Neural cell (in vitro differentiated cells): ENCODE measurements at regions not wholly inside any gene's neighbourhood (a gene's known extent, or its start where the extent isn't known, plus 50 kb on each side); places are given as distances from the start of the nearest gene placed in this dataset.
"Not testable (repeated sequence)": the region's sequence is repeated elsewhere in the genome, so short reads cannot be mapped to it uniquely, and the experiment has no call there.

Experiments
- H2AFZ ChIP-seq: fragments of 200-600, 300-800 bp; sonication (generic), shearing (Covaris generic); 2 replicates; pipeline ENCODE4 v1.6.0; 2014; ENCODE audit warnings: low read depth, mild to moderate bottlenecking, antibody characterized with exemption, low read length, moderate library complexity
- H3F3A ChIP-seq: fragments of 200-600 bp; shearing (Covaris generic); 2 replicates; pipeline ENCODE4 v1.6.1; 2016; ENCODE audit warnings: mild to moderate bottlenecking, moderate library complexity, mixed read lengths, antibody characterized with exemption, low read length; ENCODE audit not compliant: insufficient read depth, poor library complexity, severe bottlenecking
- H3K27ac ChIP-seq: fragments of 200-600, 300-800 bp; sonication (generic), shearing (Covaris generic); 2 replicates; pipeline ENCODE4 v1.5.1; 2014; ENCODE audit warnings: mild to moderate bottlenecking, low read length, moderate library complexity
- H3K27me3 ChIP-seq: fragments of 300-800, 200-600 bp; sonication (generic), shearing (Covaris generic); 2 replicates; pipeline ENCODE4 v1.6.0; 2014; ENCODE audit warnings: mild to moderate bottlenecking, low read depth, low read length, moderate library complexity; ENCODE audit not compliant: insufficient read depth
- H3K36me3 ChIP-seq: fragments of 300-800, 200-600 bp; sonication (generic), shearing (Covaris generic); 2 replicates; pipeline ENCODE4 v1.5.1; 2014; ENCODE audit warnings: mild to moderate bottlenecking, antibody characterized with exemption, low read length, moderate library complexity; ENCODE audit not compliant: insufficient read depth
- H3K4me2 ChIP-seq: fragments of 300-800, 200-600 bp; sonication (generic), shearing (Covaris generic); 2 replicates; pipeline ENCODE4 v1.6.0; 2014; ENCODE audit warnings: mild to moderate bottlenecking, low read length
- H3K4me3 ChIP-seq: fragments of 300-800, 200-600 bp; sonication (generic), shearing (Covaris generic); 2 replicates; pipeline ENCODE4 v1.5.1; 2014; ENCODE audit warnings: mild to moderate bottlenecking, low read length, moderate library complexity
- H3K79me2 ChIP-seq: fragments of 200-600 bp; shearing (Covaris generic); replicated peaks from 2 replicates; pipeline ENCODE4 v1.6.0; 2014; ENCODE audit warnings: mild to moderate bottlenecking, low read length, moderate library complexity; ENCODE audit not compliant: insufficient read depth
- H3K9ac ChIP-seq: fragments of 300-800, 200-600 bp; sonication (generic), shearing (Covaris generic); 2 replicates; pipeline ENCODE4 v1.6.1; 2016; ENCODE audit warnings: mild to moderate bottlenecking, low read length, mixed read lengths
- H3K9me2 ChIP-seq: fragments of 200-600 bp; shearing (Covaris generic); 2 replicates; pipeline ENCODE4 v1.6.1; 2016; ENCODE audit warnings: mild to moderate bottlenecking, low read length, mixed read lengths; ENCODE audit not compliant: insufficient read depth
- H3K9me3 ChIP-seq: fragments of 200-600, 300-800 bp; sonication (generic), shearing (Covaris generic); 2 replicates; pipeline ENCODE4 v1.6.1; 2016; ENCODE audit warnings: mild to moderate bottlenecking, mixed run types, low read length, moderate library complexity, mixed read lengths
- H4K20me1 ChIP-seq: fragments of 200-600 bp; shearing (Covaris generic); 2 replicates; pipeline ENCODE4 v1.6.1; 2016; ENCODE audit warnings: mild to moderate bottlenecking, mixed run types; ENCODE audit not compliant: insufficient read depth
- EP300 ChIP-seq: fragments of 450-650 bp; conservative IDR thresholded peaks from 2 replicates; pipeline ENCODE4 v1.6.1; 2014; ENCODE audit warnings: antibody characterized with exemption, mild to moderate bottlenecking, moderate library complexity; ENCODE audit not compliant: poor library complexity, severe bottlenecking
- EZH2 ChIP-seq: fragments of 200-600, 300-800 bp; shearing (Covaris generic), sonication (generic); IDR thresholded peaks from 2 replicates; pipeline ENCODE4 v1.6.1; 2014; ENCODE audit warnings: antibody characterized with exemption, low read length, borderline replicate concordance, mild to moderate bottlenecking; ENCODE audit not compliant: insufficient read depth, poor library complexity, severe bottlenecking
- MXI1 ChIP-seq: fragments of 450-650 bp; conservative IDR thresholded peaks from 2 replicates; pipeline ENCODE4 v1.6.1; 2014; ENCODE audit warnings: antibody characterized with exemption, mild to moderate bottlenecking; ENCODE audit not compliant: poor library complexity, severe bottlenecking
- POLR2AphosphoS5 ChIP-seq: IDR thresholded peaks from 2 replicates; pipeline ENCODE4 v1.6.1; 2012
- RAD21 ChIP-seq: fragments of 450-650 bp; conservative IDR thresholded peaks from 2 replicates; pipeline ENCODE4 v1.6.1; 2014; ENCODE audit warnings: antibody characterized with exemption, mild to moderate bottlenecking, moderate library complexity
- SMC3 ChIP-seq: fragments of 450-650 bp; conservative IDR thresholded peaks from 2 replicates; pipeline ENCODE4 v1.6.1; 2014; ENCODE audit warnings: antibody characterized with exemption, mild to moderate bottlenecking, moderate library complexity; ENCODE audit not compliant: poor library complexity
- TAF1 ChIP-seq: IDR thresholded peaks from 2 replicates; pipeline ENCODE4 v1.6.1; 2012; ENCODE audit warnings: low read depth
- TF ChIP-seq, protein P1 (sequence below): fragments of 450-650 bp; IDR thresholded peaks from 2 replicates; pipeline ENCODE4 v1.5.1; 2014; ENCODE audit warnings: antibody characterized with exemption, mild to moderate bottlenecking, moderate library complexity; ENCODE audit not compliant: poor library complexity, severe bottlenecking
- TF ChIP-seq, protein P2 (sequence below): IDR thresholded peaks from 2 replicates; pipeline ENCODE4 v1.6.1; 2012; ENCODE audit warnings: borderline replicate concordance

GRCh38 chrX:131677655-131678628 lies 134.1 kb downstream of the OR13H1 start:
- no peaks in the 10 kb centered on the region for H3F3A ChIP-seq
- H3K9ac ChIP-seq = no peak overlapping the region
- peak; percentile 65 for TF ChIP-seq SMC3
- TF ChIP-seq, protein P1, sequence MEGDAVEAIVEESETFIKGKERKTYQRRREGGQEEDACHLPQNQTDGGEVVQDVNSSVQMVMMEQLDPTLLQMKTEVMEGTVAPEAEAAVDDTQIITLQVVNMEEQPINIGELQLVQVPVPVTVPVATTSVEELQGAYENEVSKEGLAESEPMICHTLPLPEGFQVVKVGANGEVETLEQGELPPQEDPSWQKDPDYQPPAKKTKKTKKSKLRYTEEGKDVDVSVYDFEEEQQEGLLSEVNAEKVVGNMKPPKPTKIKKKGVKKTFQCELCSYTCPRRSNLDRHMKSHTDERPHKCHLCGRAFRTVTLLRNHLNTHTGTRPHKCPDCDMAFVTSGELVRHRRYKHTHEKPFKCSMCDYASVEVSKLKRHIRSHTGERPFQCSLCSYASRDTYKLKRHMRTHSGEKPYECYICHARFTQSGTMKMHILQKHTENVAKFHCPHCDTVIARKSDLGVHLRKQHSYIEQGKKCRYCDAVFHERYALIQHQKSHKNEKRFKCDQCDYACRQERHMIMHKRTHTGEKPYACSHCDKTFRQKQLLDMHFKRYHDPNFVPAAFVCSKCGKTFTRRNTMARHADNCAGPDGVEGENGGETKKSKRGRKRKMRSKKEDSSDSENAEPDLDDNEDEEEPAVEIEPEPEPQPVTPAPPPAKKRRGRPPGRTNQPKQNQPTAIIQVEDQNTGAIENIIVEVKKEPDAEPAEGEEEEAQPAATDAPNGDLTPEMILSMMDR = peak; percentile 62
- no peak for TF ChIP-seq MXI1
- peak; percentile 64 for TF ChIP-seq RAD21
- H3K36me3 ChIP-seq = no peaks in the 10 kb centered on the region
- no peaks in the 10 kb centered on the region for H3K9me3 ChIP-seq
- H3K79me2 ChIP-seq = no peaks in the 10 kb centered on the region
- H3K9me2 ChIP-seq = no peaks in the 10 kb centered on the region
- H3K4me2 ChIP-seq = no peak overlapping the region
- no peaks in the 10 kb centered on the region for H3K27me3 ChIP-seq
- H3K27ac ChIP-seq = no peak overlapping the region
- H3K4me3 ChIP-seq = no peak overlapping the region
- H2AFZ ChIP-seq = no peak overlapping the region
- no peaks in the 10 kb centered on the region for H4K20me1 ChIP-seq

- not testable (repeated sequence) for H3K79me2 ChIP-seq, H3K27me3 ChIP-seq, H3K9me2 ChIP-seq
These were observed 138.9 kb downstream of the OR13H1 start for GRCh38 chrX:131682735-131683134.

DNA sequence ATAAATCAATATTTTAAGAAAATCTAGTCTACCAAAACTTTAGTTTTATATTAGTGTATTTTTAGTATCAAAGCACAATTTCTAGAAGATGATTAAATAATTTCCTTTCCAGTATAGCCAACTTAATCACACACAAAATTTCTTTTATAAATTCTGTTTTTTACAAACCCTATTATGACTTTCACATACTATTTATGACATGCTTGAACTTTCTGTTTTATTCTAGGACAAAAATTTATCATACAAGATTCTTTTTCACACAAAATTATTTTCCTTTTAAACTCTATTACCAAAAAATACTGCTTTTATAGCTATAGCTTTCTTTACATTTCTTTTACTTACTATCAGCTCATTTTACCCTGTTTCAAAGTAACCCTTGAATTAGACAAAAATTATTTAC lies 149.5 kb downstream of the OR13H1 start:
- Histone ChIP-seq H3K79me2 (no peaks in the 10 kb centered on the region), H3K9me3 (no peaks in the 10 kb centered on the region), H2AFZ (no peak overlapping the region), H3K4me3 (no peak overlapping the region), H3K9ac (no peak overlapping the region), H3K27me3 (no peaks in the 10 kb centered on the region), H3K4me2 (no peak overlapping the region), H4K20me1 (no peaks in the 10 kb centered on the region), H3K36me3 (no peaks in the 10 kb centered on the region), H3K9me2 (no peaks in the 10 kb centered on the region), H3K27ac (no peak overlapping the region), H3F3A (no peaks in the 10 kb centered on the region)
- TF ChIP-seq TAF1 = no peak
- TF ChIP-seq, protein P1 = no peak
- TF ChIP-seq EZH2 = no peak
- no peak for TF ChIP-seq RAD21
- TF ChIP-seq EP300 = no peak
- TF ChIP-seq MXI1 = no peak
- no peak for TF ChIP-seq POLR2AphosphoS5
- no peak for TF ChIP-seq SMC3
- TF ChIP-seq, protein P2, sequence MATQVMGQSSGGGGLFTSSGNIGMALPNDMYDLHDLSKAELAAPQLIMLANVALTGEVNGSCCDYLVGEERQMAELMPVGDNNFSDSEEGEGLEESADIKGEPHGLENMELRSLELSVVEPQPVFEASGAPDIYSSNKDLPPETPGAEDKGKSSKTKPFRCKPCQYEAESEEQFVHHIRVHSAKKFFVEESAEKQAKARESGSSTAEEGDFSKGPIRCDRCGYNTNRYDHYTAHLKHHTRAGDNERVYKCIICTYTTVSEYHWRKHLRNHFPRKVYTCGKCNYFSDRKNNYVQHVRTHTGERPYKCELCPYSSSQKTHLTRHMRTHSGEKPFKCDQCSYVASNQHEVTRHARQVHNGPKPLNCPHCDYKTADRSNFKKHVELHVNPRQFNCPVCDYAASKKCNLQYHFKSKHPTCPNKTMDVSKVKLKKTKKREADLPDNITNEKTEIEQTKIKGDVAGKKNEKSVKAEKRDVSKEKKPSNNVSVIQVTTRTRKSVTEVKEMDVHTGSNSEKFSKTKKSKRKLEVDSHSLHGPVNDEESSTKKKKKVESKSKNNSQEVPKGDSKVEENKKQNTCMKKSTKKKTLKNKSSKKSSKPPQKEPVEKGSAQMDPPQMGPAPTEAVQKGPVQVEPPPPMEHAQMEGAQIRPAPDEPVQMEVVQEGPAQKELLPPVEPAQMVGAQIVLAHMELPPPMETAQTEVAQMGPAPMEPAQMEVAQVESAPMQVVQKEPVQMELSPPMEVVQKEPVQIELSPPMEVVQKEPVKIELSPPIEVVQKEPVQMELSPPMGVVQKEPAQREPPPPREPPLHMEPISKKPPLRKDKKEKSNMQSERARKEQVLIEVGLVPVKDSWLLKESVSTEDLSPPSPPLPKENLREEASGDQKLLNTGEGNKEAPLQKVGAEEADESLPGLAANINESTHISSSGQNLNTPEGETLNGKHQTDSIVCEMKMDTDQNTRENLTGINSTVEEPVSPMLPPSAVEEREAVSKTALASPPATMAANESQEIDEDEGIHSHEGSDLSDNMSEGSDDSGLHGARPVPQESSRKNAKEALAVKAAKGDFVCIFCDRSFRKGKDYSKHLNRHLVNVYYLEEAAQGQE = no peak

More at GRCh38 chrX:131682735-131683134, 138.9 kb downstream of the OR13H1 start:
- H3K27ac ChIP-seq, H3K4me2 ChIP-seq, H4K20me1 ChIP-seq, H2AFZ ChIP-seq, H3K4me3 ChIP-seq, H3F3A ChIP-seq, H3K9ac ChIP-seq, H3K36me3 ChIP-seq, H3K9me3 ChIP-seq: not testable (repeated sequence)

DNA sequence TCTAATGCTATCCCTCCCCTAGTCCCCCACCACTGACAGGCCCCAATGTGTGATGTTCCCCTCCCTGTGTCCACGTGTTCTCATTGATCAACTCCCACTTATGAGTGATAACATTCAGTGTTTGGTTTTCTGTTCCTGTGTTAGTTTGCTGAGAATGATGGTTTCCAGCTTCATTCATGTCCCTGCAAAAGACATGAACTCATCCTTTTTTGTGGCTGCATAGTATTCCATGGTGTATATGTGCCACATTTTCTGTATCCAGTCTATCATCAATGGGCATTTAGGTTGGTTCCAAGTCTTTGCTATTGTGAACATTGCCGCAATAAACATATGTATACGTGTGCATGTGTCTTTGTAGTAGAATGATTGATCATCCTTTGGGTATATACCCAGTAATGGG lies 153.1 kb downstream of the OR13H1 start:
- not testable (repeated sequence) for H3K4me2 ChIP-seq, H3K9me3 ChIP-seq, H3K27me3 ChIP-seq, H3K79me2 ChIP-seq, H4K20me1 ChIP-seq, H3F3A ChIP-seq, H2AFZ ChIP-seq, H3K9me2 ChIP-seq, H3K36me3 ChIP-seq, H3K27ac ChIP-seq, H3K9ac ChIP-seq, H3K4me3 ChIP-seq
